ENCODE measurements at regions not wholly inside any gene's neighbourhood (a gene's known extent, or its start where the extent isn't known, plus 50 kb on each side); places are given as distances from the start of the nearest gene placed in this dataset.

DNA sequence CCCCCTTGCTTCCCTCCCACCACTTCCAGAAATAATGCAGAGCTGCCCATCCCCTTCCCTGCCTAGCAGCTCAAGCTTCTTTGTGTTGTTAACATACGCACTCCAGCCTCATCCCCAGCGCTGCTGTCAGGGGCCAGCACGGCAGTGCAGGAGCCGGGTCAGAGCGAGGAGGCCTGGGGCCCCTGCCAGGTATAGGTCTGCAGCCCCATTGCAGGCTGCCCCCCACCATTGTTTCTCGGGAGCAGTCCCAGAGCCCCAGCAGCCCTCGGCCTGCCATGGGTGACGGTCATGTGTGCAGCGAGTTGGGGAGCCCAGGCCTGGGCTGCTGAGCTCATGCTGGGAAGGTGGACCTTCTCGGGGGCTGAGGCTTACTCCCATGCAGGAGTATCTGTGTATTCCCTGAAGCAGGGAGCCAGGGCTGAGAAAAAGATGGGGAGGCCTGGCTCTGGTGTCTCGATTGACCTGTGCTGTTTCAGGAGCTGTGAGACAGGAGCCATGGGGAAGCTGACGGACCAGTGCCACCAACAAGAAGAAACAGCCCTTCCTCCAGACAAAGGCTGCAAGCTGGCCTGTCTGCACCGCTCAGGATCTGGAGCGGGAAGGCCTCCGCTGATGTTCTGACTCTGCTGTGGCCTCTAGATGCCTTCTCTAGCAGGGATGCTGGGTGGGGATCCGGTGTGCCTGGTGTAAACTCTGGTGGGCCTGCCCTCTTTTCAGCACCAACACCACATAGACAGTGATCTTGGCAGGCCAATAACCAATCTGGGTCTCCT is 220.5 kb upstream of the B3GAT1 start:
- Histone ChIP-seq H3K4me3 (replicated peaks in 1 of 4; ENCODE audit: control extremely low read depth in 1 of 4, insufficient read depth in 1 of 4, low read depth in 3 of 4, low read length in 4 of 4) (no peak overlapping the region), H3K79me2 (ENCODE audit: control insufficient read depth, insufficient read depth, low read length) (no peaks in the 10 kb centered on the region), H3K4me2 (ENCODE audit: extremely low read depth, insufficient read depth, low read length) (no peak overlapping the region)

DNA sequence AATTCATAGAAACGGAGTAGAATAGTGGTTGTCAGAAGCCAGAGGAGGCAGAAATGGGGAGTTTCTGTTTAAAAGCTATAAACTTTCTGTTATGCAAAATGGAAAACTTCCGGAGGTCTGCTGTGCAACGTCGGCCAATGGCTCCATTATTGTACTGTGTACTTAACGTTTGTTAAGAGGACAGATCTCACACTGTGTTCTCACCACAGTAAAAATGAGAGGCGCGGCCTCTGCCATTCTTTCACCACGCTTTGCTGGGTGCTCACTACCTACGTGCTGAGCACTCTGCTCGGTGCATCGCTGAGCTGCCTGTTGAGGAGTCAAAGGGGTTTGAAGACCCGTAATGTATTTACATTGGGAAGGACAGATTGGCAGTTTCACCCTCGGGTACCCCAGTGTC is 218.8 kb upstream of the B3GAT1 start:
- TF ChIP-seq, protein P1, sequence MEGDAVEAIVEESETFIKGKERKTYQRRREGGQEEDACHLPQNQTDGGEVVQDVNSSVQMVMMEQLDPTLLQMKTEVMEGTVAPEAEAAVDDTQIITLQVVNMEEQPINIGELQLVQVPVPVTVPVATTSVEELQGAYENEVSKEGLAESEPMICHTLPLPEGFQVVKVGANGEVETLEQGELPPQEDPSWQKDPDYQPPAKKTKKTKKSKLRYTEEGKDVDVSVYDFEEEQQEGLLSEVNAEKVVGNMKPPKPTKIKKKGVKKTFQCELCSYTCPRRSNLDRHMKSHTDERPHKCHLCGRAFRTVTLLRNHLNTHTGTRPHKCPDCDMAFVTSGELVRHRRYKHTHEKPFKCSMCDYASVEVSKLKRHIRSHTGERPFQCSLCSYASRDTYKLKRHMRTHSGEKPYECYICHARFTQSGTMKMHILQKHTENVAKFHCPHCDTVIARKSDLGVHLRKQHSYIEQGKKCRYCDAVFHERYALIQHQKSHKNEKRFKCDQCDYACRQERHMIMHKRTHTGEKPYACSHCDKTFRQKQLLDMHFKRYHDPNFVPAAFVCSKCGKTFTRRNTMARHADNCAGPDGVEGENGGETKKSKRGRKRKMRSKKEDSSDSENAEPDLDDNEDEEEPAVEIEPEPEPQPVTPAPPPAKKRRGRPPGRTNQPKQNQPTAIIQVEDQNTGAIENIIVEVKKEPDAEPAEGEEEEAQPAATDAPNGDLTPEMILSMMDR (conservative IDR thresholded peaks at IDR 0.05 in 1 of 2, IDR thresholded peaks at IDR 0.05 in 1 of 2; ENCODE audit: low read depth in 1 of 2, low read length in 2 of 2), result no peak
- TF ChIP-seq EZH2 (IDR thresholded peaks at IDR 0.05; ENCODE audit: low read length, missing control alignments), result no peak
- no peaks in the 10 kb centered on the region for H3K27me3 ChIP-seq (ENCODE audit: control insufficient read depth, insufficient read depth, low read length)
- H3K9ac ChIP-seq (ENCODE audit: insufficient read depth, low read length), result no peak overlapping the region
- DNase-seq (ENCODE audit: low read depth in 2 of 2), result no peak
- no peaks in the 10 kb centered on the region for H3K36me3 ChIP-seq (ENCODE audit: control insufficient read depth, insufficient read depth, low read length)
- no peak overlapping the region for H3K4me2 ChIP-seq (ENCODE audit: extremely low read depth, insufficient read depth, low read length)
- no peaks in the 10 kb centered on the region for H3K4me1 ChIP-seq (ENCODE audit: control insufficient read depth, extremely low read depth, insufficient read depth, low read length)
- no peaks in the 10 kb centered on the region for H3K79me2 ChIP-seq (ENCODE audit: control insufficient read depth, insufficient read depth, low read length)
- H3K9me3 ChIP-seq (ENCODE audit: control insufficient read depth, insufficient read depth, low read depth, low read length), result no peaks in the 10 kb centered on the region
- H2AFZ ChIP-seq (ENCODE audit: low read length), result no peak overlapping the region
- no peak overlapping the region for H3K27ac ChIP-seq (ENCODE audit: insufficient read depth, low read length)
- no peak overlapping the region for H3K4me3 ChIP-seq (replicated peaks in 1 of 4; ENCODE audit: control extremely low read depth in 1 of 4, insufficient read depth in 1 of 4, low read depth in 3 of 4, low read length in 4 of 4)
- no peaks in the 10 kb centered on the region for H4K20me1 ChIP-seq (ENCODE audit: control insufficient read depth, extremely low read depth, insufficient read depth, low read length)

More for the DNA sequence above, 220.5 kb upstream of the B3GAT1 start:
- H3K27ac ChIP-seq (ENCODE audit: insufficient read depth, low read length), result no peak overlapping the region
- no peaks in the 10 kb centered on the region for H3K4me1 ChIP-seq (ENCODE audit: control insufficient read depth, extremely low read depth, insufficient read depth, low read length)
- no peaks in the 10 kb centered on the region for H4K20me1 ChIP-seq (ENCODE audit: control insufficient read depth, extremely low read depth, insufficient read depth, low read length)
- no peaks in the 10 kb centered on the region for H3K36me3 ChIP-seq (ENCODE audit: control insufficient read depth, insufficient read depth, low read length)
- H3K9me3 ChIP-seq (ENCODE audit: control insufficient read depth, insufficient read depth, low read depth, low read length), result no peaks in the 10 kb centered on the region
- no peak for DNase-seq (ENCODE audit: low read depth in 2 of 2)
- H3K9ac ChIP-seq (ENCODE audit: insufficient read depth, low read length), result no peak overlapping the region
- H3K27me3 ChIP-seq (ENCODE audit: control insufficient read depth, insufficient read depth, low read length), result no peaks in the 10 kb centered on the region
- H2AFZ ChIP-seq (ENCODE audit: low read length), result no peak overlapping the region
- TF ChIP-seq, protein P1 (conservative IDR thresholded peaks at IDR 0.05 in 1 of 2, IDR thresholded peaks at IDR 0.05 in 1 of 2; ENCODE audit: low read depth in 1 of 2, low read length in 2 of 2), result no peak
- TF ChIP-seq EZH2 (IDR thresholded peaks at IDR 0.05; ENCODE audit: low read length, missing control alignments), result no peak

DNA sequence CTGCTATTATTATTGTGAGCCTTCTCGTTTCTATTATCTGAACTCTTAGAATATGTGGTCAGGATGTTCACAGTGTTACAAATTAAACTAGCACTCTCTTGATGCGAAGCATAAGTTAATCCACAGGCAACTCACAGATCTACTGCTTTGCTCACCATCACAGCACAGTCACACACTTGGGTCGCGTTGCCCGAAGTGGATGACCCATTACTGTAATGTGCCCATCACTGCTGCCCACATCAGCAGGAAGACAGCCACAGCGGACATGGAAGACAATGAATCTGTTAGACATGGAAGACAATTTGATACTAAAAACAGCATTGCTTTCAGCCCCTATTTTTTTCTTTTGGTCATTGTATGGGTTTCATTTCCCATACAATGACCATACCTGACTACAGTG is 216.4 kb upstream of the B3GAT1 start:
- Histone ChIP-seq H3K9me3 (ENCODE audit: control insufficient read depth, insufficient read depth, low read depth, low read length) (no peaks in the 10 kb centered on the region), H3K4me3 (replicated peaks in 1 of 4; ENCODE audit: control extremely low read depth in 1 of 4, insufficient read depth in 1 of 4, low read depth in 3 of 4, low read length in 4 of 4) (no peak overlapping the region), H3K4me1 (ENCODE audit: control insufficient read depth, extremely low read depth, insufficient read depth, low read length) (no peaks in the 10 kb centered on the region), H3K36me3 (ENCODE audit: control insufficient read depth, insufficient read depth, low read length) (no peaks in the 10 kb centered on the region), H4K20me1 (ENCODE audit: control insufficient read depth, extremely low read depth, insufficient read depth, low read length) (no peaks in the 10 kb centered on the region), H3K4me2 (ENCODE audit: extremely low read depth, insufficient read depth, low read length) (no peak overlapping the region), H2AFZ (ENCODE audit: low read length) (no peak overlapping the region), H3K79me2 (ENCODE audit: control insufficient read depth, insufficient read depth, low read length) (no peaks in the 10 kb centered on the region), H3K27me3 (ENCODE audit: control insufficient read depth, insufficient read depth, low read length) (no peaks in the 10 kb centered on the region), H3K27ac (ENCODE audit: insufficient read depth, low read length) (no peak overlapping the region), H3K9ac (ENCODE audit: insufficient read depth, low read length) (no peak overlapping the region)
- TF ChIP-seq EZH2 (IDR thresholded peaks at IDR 0.05; ENCODE audit: low read length, missing control alignments), result no peak
- TF ChIP-seq, protein P1 (conservative IDR thresholded peaks at IDR 0.05 in 1 of 2, IDR thresholded peaks at IDR 0.05 in 1 of 2; ENCODE audit: low read depth in 1 of 2, low read length in 2 of 2), result no peak
- DNase-seq (ENCODE audit: low read depth in 2 of 2), result no peak
